Activated T-helper 2 cell treated with anti-CD3 and anti-CD28 coated beads, Interferon-gamma antibody, Interleukin-2, Interleukin-4, amounts not matched to agents 10 μg/mL and 5 μg/mL and 100 μg/mL, durations not matched to agents 14 hours and 24 hours and 36 hours (primary cell): ENCODE measurements at regions not wholly inside any gene's neighbourhood (a gene's known extent, or its start where the extent isn't known, plus 50 kb on each side); places are given as distances from the start of the nearest gene placed in this dataset.
"Not testable (repeated sequence)": the region's sequence is repeated elsewhere in the genome, so short reads cannot be mapped to it uniquely, and the experiment has no call there.

ENCODE experiments used
- DNase-seq: peaks from one replicate; pipeline ENCODE4 v3.0.0; 2021; ENCODE audit warnings: low spot score
- H3K27ac Mint-ChIP-seq: one replicate; pipeline ENCODE4 v1.8.0; 2021; ENCODE audit warnings: mixed read lengths
- H3K27me3 Mint-ChIP-seq: one replicate; pipeline ENCODE4 v1.8.0; 2021; ENCODE audit warnings: low read depth, mixed read lengths
- H3K36me3 Mint-ChIP-seq: one replicate; pipeline ENCODE4 v1.8.0; 2021; ENCODE audit warnings: low read depth, mixed read lengths
- H3K4me1 Mint-ChIP-seq: one replicate; pipeline ENCODE4 v1.8.0; 2021; ENCODE audit warnings: low read depth, mixed read lengths
- H3K4me3 Mint-ChIP-seq: one replicate; pipeline ENCODE4 v1.8.0; 2021; ENCODE audit warnings: low read depth, mild to moderate bottlenecking, moderate library complexity, mixed read lengths
- H3K9me3 Mint-ChIP-seq: one replicate; pipeline ENCODE4 v1.8.0; 2021; ENCODE audit warnings: mixed read lengths
- intact Hi-C: fragments of 100-400 bp; cut with micrococcal nuclease; formaldehyde crosslinking; loops from one replicate; pipeline ENCODE4 v1.15.1; 2023

DNA sequence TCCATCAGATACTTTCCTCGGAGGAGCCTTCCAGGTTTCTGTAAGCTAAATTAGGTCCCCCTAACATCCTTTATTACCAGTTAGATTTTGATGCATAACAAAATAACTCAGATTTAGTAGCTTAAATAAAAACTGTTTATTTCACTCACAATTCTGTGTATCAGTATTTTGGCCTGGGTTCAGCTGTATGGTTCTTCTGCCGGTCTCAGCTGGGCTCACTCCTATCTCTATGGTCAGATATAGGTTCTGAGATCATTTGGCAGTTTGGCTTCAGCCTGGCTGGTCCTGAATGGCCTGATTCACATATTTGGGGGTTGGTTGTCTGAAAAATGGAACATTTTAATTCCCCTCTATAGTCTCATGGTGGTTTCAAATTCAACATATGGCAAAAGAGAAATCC, 1125.3 kb downstream of the TBL1XR1 start:
- no peaks in the 10 kb centered on the region for H3K36me3 Mint-ChIP-seq
- DNase-seq: no peak
- no peaks in the 10 kb centered on the region for H3K27me3 Mint-ChIP-seq
- no peaks in the 10 kb centered on the region for H3K4me1 Mint-ChIP-seq
- no peak overlapping the region for H3K27ac Mint-ChIP-seq
- peaks cover 17% of the 10 kb centered on the region for H3K9me3 Mint-ChIP-seq
- intact Hi-C loops: no loop called here
- H3K4me3 Mint-ChIP-seq: no peak overlapping the region

DNA sequence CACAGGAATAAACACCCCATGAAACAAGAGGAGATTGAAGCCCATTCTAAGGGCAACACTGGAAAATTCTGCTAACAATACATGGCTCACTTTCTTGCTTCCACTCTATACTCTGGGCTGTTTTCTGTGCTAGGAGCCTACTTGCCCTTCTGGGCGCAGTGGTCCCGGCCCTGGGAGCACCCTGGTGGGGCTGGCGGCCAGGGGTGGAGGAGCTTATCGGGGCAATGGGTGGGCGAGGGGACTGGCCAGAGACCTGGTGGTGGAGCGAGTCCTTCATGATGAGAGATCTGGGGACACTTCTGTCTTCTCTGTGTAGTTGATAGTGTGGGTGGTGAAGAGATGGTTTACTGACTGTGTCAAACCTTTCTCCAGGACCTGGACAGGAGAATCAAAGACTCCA, 1128.5 kb downstream of the TBL1XR1 start:
- H3K4me3 Mint-ChIP-seq: no peak overlapping the region
- H3K36me3 Mint-ChIP-seq: no peaks in the 10 kb centered on the region
- H3K4me1 Mint-ChIP-seq: no peaks in the 10 kb centered on the region
- H3K27me3 Mint-ChIP-seq: no peaks in the 10 kb centered on the region
- no peak overlapping the region for H3K27ac Mint-ChIP-seq
- H3K9me3 Mint-ChIP-seq: peaks cover 7% of the 10 kb centered on the region
- no peak for DNase-seq
- intact Hi-C loops: no loop called here

DNA sequence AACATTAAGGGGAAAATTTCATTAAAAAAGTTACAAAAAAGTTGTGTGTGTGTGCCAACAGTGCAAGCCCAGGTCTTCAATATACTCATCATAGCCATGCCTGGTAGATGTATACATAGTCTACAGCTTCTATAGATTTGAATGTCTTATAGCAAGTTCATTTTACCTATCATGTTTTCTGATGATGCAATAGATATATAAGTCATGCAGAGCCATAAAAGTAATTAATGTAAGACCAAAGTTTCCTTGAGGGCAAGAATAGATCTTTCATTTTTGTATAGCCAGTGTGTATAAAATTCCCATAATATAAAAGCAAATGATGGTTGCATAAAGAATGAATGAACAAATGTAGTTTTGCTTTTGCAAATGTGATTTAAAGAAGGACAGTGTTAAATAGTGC, 1138.4 kb downstream of the TBL1XR1 start:
- no peaks in the 10 kb centered on the region for H3K4me1 Mint-ChIP-seq
- DNase-seq: no peak
- H3K36me3 Mint-ChIP-seq: no peaks in the 10 kb centered on the region
- H3K27me3 Mint-ChIP-seq: no peaks in the 10 kb centered on the region
- no peak overlapping the region for H3K4me3 Mint-ChIP-seq
- intact Hi-C loops: no loop called here
- peaks cover 12% of the 10 kb centered on the region for H3K9me3 Mint-ChIP-seq
- no peak overlapping the region for H3K27ac Mint-ChIP-seq

DNA sequence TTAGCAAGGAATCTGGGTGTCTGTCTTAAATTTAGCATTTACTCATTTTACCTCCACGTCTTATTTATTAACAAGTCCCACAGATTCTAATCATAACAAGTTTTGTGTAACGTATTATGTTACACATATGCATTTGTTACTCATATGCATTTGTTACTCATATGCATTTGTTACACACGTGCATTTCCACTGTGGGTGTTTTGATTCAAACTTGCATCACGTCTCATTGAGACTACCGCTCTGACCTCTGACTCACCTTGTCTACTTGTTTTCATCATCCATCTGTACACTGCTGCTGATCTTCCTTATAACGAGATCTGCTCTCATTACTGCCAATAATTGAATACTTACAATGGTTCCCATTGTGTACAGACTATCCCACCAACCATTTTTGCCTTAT, 1141.4 kb downstream of the TBL1XR1 start:
- H3K9me3 Mint-ChIP-seq: peaks cover 12% of the 10 kb centered on the region

DNA sequence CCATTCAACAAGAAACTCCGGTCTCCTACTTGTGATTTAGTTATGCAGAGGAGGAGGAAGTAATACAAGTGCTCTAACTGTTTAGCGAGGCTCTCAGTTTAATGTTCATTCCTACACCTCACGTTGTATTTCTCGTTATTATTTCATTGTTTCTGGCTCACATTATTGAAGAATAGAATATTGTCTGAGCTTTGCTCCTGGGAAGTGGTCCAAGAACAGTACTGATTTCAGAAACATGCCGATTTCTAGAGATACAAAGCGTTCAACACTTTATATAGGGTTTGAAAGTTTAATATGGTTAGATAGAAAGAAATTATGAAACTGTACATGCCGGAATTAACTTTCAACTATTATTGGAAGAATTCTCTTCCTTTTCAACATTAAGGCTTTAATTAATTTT, 1145.5 kb downstream of the TBL1XR1 start:
- intact Hi-C loops: no loop called here

More for the DNA sequence above, 1141.4 kb downstream of the TBL1XR1 start:
- Mint-ChIP-seq H3K27me3 (no peaks in the 10 kb centered on the region), H3K4me1 (no peaks in the 10 kb centered on the region), H3K27ac (no peak overlapping the region), H3K36me3 (no peaks in the 10 kb centered on the region), H3K4me3 (no peak overlapping the region)
- DNase-seq: no peak
- intact Hi-C loops: no loop called here

DNA sequence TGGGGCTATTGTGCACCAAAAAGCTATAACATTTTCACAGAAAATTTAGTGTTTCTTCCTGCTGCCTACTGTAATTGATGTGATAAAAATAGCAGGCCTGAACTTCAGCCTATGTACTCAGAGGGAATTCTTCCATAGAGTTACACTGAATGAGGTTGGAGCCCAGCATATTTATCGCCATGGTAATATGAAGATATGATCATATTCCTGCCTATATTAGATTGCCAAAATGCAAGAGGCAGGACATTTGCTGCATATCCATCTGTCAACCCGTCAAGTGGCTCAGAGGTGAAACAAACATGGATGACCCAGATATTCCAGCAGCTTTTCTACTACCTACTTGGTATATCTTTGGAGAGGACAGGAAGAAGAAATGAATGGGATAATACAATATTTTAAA, 1150.6 kb downstream of the TBL1XR1 start:
- Mint-ChIP-seq H3K27me3 (no peaks in the 10 kb centered on the region), H3K27ac (no peak overlapping the region), H3K9me3 (peaks cover 16% of the 10 kb centered on the region), H3K36me3 (no peaks in the 10 kb centered on the region), H3K4me3 (no peak overlapping the region), H3K4me1 (no peaks in the 10 kb centered on the region)
- DNase-seq: no peak
- intact Hi-C loops: no loop called here

More for the DNA sequence above, 1145.5 kb downstream of the TBL1XR1 start:
- Mint-ChIP-seq H3K4me3 (no peak overlapping the region), H3K4me1 (no peaks in the 10 kb centered on the region), H3K36me3 (no peaks in the 10 kb centered on the region), H3K27me3 (no peaks in the 10 kb centered on the region), H3K9me3 (peaks cover 17% of the 10 kb centered on the region), H3K27ac (no peak overlapping the region)
- DNase-seq: no peak

DNA sequence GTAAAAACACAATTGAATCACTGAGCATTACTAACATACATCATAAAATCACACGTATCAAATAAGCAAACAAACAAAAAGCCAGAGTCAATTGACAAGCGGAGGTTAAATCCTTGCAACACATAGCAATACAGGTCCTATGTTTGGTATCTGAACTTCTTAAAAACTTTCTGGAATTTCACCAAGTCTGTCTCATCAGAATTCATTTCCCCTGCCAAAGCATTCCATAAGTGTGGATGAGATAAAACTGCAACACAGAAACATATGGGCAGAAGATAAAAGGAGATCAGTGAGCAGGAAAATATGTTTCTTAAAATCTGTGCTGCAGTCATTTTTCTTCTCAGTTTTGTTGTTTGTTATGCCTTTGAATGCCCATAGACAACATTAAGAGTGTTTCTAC, 1155.5 kb downstream of the TBL1XR1 start:
- Mint-ChIP-seq H3K9me3 (peaks cover 16% of the 10 kb centered on the region), H3K4me1 (no peaks in the 10 kb centered on the region), H3K36me3 (no peaks in the 10 kb centered on the region), H3K27ac (no peak overlapping the region), H3K27me3 (no peaks in the 10 kb centered on the region), H3K4me3 (no peak overlapping the region)
- DNase-seq: no peak
- intact Hi-C loops: no loop called here

DNA sequence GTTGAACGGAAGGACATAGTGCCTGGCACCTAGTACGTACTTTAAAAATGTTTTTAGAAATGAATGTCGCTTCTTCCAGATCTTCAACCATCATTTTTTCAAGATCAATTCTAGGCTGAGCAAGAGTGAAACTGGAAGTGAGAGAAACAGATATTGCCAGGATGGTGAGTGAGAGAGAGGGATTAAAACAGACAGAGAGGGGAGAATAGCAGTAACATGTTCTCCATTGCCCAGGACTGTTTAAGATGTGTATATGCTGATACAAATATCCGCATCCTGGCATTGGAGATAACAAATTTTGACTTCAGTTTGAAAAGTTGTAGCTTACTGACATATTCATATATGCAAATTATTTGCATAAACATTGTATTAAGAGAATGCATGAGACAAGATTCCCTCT, 1156.1 kb downstream of the TBL1XR1 start:
- no peak overlapping the region for H3K4me3 Mint-ChIP-seq
- no peaks in the 10 kb centered on the region for H3K27me3 Mint-ChIP-seq
- no peak for DNase-seq
- no peaks in the 10 kb centered on the region for H3K36me3 Mint-ChIP-seq
- H3K27ac Mint-ChIP-seq: no peak overlapping the region
- intact Hi-C loops: no loop called here
- no peaks in the 10 kb centered on the region for H3K4me1 Mint-ChIP-seq
- H3K9me3 Mint-ChIP-seq: peaks cover 18% of the 10 kb centered on the region

DNA sequence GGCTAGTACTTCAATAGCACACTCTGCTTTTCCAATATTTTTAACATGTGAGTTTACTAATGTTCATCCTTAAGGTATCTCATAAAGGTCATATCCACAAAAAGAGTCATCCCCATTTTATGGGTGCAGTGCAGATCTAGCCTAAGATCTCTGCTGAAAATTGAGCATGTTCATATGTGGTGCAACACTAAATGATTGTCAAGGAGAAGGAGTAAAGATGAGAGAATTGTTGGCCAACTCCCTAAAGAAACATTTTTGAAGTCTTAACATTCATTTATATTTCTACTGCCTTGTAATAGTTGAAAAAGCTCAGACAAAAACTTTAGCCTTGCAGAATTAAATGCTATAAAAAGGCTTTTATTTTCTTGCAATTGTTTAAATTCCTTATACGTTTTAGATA, 1159.6 kb downstream of the TBL1XR1 start:
- H3K4me3 Mint-ChIP-seq: no peak overlapping the region
- no peaks in the 10 kb centered on the region for H3K4me1 Mint-ChIP-seq
- no peak for DNase-seq
- no peaks in the 10 kb centered on the region for H3K27me3 Mint-ChIP-seq
- no peak overlapping the region for H3K27ac Mint-ChIP-seq
- intact Hi-C loops: no loop called here
- no peaks in the 10 kb centered on the region for H3K36me3 Mint-ChIP-seq
- peaks cover 27% of the 10 kb centered on the region for H3K9me3 Mint-ChIP-seq

DNA sequence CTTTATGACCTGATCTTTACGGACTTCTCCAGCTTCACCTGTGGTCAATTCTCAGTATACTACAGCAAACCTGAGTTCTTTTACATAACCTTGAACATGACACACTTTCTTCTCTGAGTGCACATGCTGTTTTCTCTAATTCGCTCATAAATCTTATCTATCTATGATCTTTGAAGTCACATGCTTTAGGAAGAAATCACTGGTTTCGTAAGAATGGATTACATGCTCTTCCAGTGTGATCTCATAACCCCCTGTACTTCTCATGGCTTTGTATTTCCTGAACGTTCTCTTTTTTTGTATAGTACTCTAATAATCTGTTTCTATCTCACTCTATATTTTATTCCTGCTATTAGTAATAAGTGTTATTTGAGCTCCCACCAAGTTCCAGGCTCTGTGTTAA, 1165.2 kb downstream of the TBL1XR1 start:
- intact Hi-C loops: no loop called here
- no peak overlapping the region for H3K4me3 Mint-ChIP-seq
- H3K9me3 Mint-ChIP-seq: peaks cover 35% of the 10 kb centered on the region
- no peaks in the 10 kb centered on the region for H3K4me1 Mint-ChIP-seq
- H3K36me3 Mint-ChIP-seq: no peaks in the 10 kb centered on the region
- no peak overlapping the region for H3K27ac Mint-ChIP-seq
- no peaks in the 10 kb centered on the region for H3K27me3 Mint-ChIP-seq
- no peak for DNase-seq

DNA sequence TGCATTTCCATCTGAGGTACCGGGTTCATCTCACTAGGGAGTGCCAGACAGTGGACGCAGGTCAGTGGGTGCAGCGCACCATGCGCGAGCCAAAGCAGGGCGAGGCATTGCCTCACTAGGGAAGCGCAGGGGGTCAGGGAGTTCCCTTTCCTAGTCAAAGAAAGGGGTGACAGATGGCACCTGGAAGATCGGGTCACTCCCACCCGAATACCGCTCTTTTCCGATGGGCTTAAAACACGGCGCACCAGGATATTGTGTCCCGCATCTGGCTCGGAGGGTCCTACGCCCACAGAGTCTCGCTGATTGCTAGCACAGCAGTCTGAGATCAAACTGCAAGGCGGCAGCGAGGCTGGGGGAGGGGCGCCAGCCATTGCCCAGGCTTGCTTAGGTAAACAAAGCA, 1157.1 kb downstream of the NAALADL2 start:
- H3K4me3 Mint-ChIP-seq, H3K4me1 Mint-ChIP-seq, H3K27me3 Mint-ChIP-seq, intact Hi-C loops, H3K27ac Mint-ChIP-seq, H3K9me3 Mint-ChIP-seq, H3K36me3 Mint-ChIP-seq, DNase-seq: not testable (repeated sequence)

DNA sequence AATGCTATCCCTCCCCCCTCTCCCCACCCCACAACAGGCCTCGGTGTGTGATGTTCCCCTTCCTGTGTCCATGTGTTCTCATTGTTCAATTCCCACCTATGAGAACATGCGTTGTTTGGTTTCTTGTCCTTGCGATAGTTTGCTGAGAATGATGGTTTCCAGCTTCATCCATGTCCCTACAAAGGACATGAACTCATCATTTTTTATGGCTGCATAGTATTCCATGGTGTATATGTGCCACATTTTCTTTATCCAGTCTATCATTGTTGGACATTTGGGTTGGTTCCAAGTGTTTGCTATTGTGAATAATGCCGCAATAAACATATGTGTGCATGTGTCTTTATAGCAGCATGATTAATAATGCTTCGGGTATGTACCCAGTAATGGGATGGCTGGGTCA, 1156.1 kb downstream of the NAALADL2 start:
- H3K4me1 Mint-ChIP-seq, intact Hi-C loops, H3K27me3 Mint-ChIP-seq, DNase-seq, H3K36me3 Mint-ChIP-seq, H3K4me3 Mint-ChIP-seq, H3K27ac Mint-ChIP-seq: not testable (repeated sequence)
- peaks cover 13% of the 10 kb centered on the region for H3K9me3 Mint-ChIP-seq

DNA sequence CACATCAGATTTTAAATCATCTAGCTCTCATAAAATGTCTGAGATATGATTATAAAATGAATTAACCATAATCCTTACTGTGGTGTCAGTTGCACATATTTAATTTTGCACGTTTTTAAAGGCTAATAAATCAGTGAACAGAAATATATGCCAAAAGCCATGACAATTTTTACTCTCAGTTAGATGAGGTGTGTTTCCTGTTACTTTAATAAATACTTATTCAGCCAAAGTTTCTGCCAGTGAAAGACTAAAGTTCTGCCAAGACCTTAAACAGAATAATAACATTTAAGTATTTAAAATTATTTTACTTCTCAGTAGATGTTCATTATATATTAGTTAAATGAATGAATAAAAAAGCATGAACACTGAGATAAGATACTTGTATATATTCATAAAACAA, 1150.1 kb downstream of the NAALADL2 start:
- intact Hi-C loops: no loop called here
- DNase-seq: no peak
- H3K4me3 Mint-ChIP-seq: no peak overlapping the region
- H3K36me3 Mint-ChIP-seq: no peaks in the 10 kb centered on the region
- no peak overlapping the region for H3K27ac Mint-ChIP-seq
- H3K9me3 Mint-ChIP-seq: peaks cover 7% of the 10 kb centered on the region
- no peaks in the 10 kb centered on the region for H3K4me1 Mint-ChIP-seq
- no peaks in the 10 kb centered on the region for H3K27me3 Mint-ChIP-seq

DNA sequence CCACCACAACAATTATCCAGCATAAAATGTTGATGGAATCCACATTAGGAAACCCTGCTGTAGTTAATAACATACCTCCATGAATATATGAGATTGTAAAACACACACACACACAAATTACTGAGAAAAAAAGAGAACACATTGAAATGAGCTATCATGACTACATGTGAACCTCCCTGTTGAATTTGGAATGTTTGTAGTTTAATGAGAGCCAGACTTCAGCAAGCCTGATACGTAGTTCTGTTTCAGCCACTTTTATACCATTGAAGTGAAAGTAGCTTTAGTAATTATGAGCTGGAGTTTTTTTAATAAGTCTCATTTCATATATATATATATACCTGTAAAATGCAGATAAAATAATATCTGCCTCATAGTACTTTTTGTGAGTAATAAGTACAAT, 1146.4 kb downstream of the NAALADL2 start:
- H3K4me1 Mint-ChIP-seq: no peaks in the 10 kb centered on the region
- no peaks in the 10 kb centered on the region for H3K27me3 Mint-ChIP-seq
- H3K9me3 Mint-ChIP-seq: peaks cover 7% of the 10 kb centered on the region
- no peak overlapping the region for H3K4me3 Mint-ChIP-seq
- DNase-seq: no peak
- intact Hi-C loops: no loop called here
- no peaks in the 10 kb centered on the region for H3K36me3 Mint-ChIP-seq
- no peak overlapping the region for H3K27ac Mint-ChIP-seq
